Esophagus muscularis mucosa (tissue), 4 donors: ENCODE measurements at regions not wholly inside any gene's neighbourhood (a gene's known extent, or its start where the extent isn't known, plus 50 kb on each side); places are given as distances from the start of the nearest gene placed in this dataset.

Source experiments
- EP300 ChIP-seq: sonication (generic); formaldehyde crosslinking; IDR thresholded peaks from one replicate; pipeline ENCODE4 v1.6.1; 2017; ENCODE audit warnings: antibody characterized with exemption
- POLR2A ChIP-seq: fragments of 450-650 bp; IDR thresholded peaks from one replicate; pipeline ENCODE4 v1.6.1; 2017; ENCODE audit warnings: antibody characterized with exemption, moderate library complexity, mild to moderate bottlenecking, low read depth
- POLR2AphosphoS5 ChIP-seq, 2 donors: sonication (generic); formaldehyde crosslinking; IDR thresholded peaks; one replicate each; pipeline ENCODE4 v1.6.1; 2017; ENCODE audit warnings: antibody characterized with exemption in 2 of 2
- TF ChIP-seq, protein P1 (sequence below), 3 experiments: fragments of 200-600 bp in 2 of 3; fragments of 450-650 bp in 1 of 3; sonication (generic) in 2 of 3; IDR thresholded peaks; one replicate each; pipeline ENCODE4 v1.5.1; 2017 to 2019; ENCODE audit warnings: antibody characterized with exemption in 3 of 3, mild to moderate bottlenecking in 2 of 3, moderate library complexity in 1 of 3

DNA sequence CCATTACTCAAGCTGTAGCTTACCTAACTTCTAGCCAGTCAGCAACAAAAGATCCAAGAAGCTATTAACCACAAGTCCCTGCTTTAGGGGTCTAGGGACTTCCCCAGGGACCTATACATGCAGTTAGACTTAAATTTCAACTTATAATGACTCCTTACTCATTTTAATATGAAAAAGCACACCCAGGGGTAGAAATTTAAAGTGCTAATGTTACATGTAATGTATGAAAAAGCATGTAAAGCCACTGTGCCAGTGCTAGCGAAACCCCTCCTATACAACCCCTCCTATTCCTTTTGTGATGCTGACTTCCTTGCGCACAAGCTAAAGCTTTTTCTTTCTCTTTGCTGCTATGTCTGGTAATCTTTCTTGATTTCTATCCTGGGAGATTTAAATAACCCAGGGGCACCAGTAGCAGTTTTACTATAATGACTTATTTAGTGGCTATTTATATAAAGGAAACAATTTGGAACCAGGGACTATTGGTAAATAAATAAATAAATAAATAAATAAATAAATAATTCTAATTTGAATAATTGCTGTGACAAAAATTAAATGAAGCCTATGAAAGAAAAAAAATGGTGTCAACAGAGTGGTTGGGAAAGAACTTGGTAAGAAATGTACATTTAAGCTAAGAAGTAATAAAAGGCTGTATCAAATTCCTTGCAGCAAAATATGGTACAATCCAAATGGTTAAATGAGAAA is 110.5 kb upstream of the MAGI2 start:
- TF ChIP-seq, protein P1, sequence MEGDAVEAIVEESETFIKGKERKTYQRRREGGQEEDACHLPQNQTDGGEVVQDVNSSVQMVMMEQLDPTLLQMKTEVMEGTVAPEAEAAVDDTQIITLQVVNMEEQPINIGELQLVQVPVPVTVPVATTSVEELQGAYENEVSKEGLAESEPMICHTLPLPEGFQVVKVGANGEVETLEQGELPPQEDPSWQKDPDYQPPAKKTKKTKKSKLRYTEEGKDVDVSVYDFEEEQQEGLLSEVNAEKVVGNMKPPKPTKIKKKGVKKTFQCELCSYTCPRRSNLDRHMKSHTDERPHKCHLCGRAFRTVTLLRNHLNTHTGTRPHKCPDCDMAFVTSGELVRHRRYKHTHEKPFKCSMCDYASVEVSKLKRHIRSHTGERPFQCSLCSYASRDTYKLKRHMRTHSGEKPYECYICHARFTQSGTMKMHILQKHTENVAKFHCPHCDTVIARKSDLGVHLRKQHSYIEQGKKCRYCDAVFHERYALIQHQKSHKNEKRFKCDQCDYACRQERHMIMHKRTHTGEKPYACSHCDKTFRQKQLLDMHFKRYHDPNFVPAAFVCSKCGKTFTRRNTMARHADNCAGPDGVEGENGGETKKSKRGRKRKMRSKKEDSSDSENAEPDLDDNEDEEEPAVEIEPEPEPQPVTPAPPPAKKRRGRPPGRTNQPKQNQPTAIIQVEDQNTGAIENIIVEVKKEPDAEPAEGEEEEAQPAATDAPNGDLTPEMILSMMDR (IDR thresholded peaks at IDR 0.05): no peak
- no peak for TF ChIP-seq EP300
- no peak for TF ChIP-seq POLR2AphosphoS5 (IDR thresholded peaks at IDR 0.05)
- TF ChIP-seq POLR2A: no peak
